HG02870 (cell line): ENCODE measurements at regions not wholly inside any gene's neighbourhood (a gene's known extent, or its start where the extent isn't known, plus 50 kb on each side); places are given as distances from the start of the nearest gene placed in this dataset.
"Not testable (repeated sequence)": the region's sequence is repeated elsewhere in the genome, so short reads cannot be mapped to it uniquely, and the experiment has no call there.

Experiments
- ATAC-seq: cut with Tn5 transposase; IDR thresholded peaks from one replicate; pipeline ENCODE4 v1.9.1; 2021; ENCODE audit warnings: mild to moderate bottlenecking, moderate library complexity; ENCODE audit not compliant: unreplicated experiment

DNA sequence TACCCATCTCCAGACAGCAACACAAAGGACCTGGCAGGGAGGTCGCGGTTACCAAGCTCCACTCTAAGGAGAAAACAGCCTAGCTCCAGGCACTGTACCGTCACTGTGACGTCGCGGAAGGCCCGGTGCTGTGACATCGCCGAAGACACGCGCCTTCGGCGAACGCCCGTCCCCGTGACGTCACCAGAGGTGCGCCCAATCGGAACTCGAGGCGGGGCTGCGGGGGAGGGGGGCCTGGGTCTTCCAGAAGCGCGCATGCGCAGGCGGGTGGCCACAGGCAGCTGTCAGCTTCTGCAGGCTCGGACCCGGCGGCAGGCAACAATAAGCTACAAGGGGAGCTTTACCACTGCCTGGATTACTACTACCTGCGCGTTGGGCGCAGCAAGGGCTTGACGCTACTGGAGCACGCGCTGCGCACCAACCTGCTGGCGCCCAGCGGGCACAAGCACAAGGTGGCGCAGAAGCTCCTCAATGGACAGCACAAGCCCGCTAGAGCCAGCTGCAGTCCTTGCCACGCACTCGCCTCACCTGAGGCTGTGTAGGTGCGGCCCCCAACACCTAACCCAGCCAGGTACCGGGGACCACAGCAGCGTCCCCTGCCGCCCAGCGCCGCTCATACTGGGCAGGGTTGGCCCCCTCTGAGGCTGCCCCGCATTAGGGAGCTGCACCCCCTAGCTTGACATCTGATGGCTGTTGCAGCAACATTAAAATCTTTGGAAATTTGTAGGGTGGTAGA is 208.4 kb downstream of the TPST1 start:
- peak; percentile 61 for ATAC-seq

DNA sequence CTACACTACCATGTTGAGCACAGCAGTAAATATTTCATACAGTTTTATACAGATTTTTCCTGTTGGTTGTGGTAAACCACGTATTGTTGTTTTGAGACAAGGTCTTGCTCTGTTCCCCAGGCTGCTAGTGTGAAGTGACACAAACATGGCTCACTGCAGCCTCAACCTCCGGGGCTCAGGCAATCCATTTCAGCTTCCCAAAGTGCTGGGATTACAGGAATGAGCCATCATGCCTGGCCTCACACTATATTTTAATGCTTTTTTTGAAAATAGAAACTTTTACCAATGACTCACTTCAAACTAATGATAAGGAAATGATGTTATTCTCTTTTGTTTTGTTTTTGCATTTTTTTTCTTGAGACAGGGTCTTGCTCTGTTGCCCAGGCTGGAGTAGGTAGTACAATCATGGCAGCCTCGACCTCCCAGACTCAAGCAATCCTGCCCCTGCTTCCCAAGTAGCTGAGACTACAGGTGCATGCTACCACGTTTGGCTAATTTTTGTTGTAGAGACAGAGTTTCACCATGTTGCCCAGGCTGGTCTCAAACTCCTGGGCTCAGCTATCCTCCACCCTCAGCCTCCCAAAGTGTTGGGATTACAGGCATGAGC is 210.6 kb downstream of the TPST1 start:
- ATAC-seq: no peak

DNA sequence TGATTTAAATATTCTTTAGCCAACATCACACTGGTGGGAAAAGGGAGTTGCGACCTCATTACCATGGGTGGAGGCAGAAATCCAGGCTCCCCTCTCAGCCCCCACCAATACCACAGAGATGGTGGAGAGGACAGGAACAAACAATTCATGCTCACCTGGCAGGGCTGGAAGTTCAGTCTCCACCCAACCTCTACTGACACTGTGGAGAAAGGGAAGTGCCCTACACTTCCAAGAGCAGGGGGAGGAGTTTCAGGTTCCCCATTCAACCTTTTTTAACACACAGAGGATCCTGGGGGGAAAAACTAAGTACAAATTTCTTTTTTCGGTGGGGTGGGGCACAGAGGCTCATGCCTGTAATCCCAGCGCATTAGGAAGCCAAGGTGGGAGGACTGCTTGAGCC is 210.1 kb upstream of the KCTD7 start:
- ATAC-seq: no peak

DNA sequence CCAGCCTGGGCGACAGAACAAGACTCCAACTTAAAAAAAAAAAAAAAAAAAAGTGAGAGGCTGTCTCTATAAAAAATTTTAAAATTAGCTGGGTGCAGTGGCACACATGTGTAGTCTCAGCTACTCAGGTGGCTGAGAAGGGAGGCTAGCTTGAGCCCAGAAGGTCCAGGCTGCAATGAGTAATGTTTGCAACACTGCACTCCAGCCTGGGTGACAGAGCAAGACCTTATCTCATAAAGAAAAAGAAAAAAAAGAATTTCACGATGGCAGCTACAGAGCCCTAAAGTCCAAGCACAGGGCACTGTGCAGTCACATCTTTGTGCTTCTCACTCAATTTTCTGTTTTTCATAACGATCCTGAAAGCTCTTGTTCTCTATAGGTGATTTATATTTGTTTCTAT is 209.5 kb upstream of the KCTD7 start:
- no peak for ATAC-seq

DNA sequence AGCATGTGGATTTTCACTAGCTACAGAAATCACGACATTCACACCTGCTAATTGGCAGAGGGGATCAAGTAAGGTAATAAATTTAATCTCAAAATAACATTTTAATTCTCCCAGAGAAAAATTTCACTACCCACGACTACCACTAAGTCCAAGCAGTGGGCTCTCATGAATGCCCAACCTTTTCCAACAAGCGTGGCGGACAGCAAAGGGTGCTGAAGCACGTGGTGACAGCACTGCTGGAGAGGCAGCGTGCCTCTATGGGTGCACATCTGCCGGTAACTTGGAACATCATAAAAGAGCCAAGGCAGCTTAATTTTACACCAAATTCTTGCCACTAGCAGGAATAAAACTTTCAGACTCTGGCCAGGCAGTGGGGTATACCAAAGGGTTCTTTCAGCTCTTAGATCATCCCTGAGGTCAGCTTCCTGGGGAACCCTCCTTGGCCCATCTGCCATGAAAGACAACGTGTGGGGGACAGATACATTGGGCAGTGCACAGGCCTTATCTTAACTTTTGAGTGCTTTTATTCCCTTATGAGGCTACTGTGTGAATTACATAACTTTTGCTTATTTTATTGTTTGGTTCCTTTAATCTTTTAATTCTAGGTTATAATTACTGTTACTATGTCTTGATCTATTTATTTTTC is 206.7 kb upstream of the KCTD7 start:
- no peak for ATAC-seq

DNA sequence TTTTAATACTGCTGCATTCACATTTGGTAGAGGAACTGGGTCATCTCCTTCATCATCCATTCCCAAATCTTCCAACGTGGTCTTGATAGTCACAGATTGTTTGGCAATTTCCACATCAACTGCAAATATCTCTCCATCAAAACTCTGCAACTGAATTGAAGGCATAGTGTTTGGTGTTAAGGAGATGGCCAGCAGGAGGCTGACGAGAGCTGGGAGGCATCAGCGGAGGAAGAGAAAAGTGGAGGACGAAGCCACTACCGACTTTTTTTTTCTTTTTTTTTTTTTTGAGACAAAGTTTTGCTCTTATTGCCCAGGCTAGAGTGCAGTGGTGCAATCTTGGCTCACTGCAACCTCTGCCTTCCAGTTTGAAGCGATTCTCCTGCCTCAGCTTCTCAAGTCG is 205.0 kb upstream of the KCTD7 start:
- no peak for ATAC-seq

DNA sequence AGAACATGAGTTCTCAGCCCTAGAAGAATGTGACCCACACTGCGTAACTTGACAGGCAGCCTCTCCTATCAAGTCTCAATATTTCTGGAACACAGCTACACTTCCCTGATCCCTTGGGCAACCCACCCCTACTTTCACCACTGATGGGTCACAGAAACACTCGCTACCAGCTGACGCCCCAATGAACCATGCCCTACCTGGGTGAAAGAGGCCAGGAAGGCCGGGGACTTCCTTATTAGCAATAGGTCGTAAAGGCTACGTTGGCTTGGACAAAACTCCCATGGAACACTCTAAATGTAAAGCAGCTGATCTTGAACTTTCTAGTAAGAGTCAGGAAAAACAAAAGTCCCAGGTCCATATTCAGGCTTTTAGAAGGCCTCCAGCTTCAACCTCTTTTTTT is 202.3 kb upstream of the KCTD7 start:
- no peak for ATAC-seq

DNA sequence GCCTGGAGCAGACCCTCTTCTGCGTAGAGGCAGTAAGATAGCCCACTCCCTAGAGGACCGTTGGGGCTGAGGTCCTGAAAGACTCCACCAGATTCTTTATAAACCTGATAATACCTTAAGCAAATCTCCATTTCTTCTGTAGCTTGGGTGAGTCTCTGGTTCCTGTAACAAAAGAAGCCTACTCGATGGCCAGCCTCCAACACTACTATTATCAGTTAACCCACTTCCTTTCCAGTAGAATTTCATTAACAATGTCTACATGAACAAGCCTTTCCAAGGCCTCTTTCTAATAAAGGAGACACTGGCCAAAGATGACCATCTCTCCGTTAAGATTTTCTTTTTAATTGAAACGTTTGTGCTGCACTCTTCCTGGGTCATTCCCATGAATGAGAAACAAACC is 201.7 kb upstream of the KCTD7 start:
- ATAC-seq: no peak

DNA sequence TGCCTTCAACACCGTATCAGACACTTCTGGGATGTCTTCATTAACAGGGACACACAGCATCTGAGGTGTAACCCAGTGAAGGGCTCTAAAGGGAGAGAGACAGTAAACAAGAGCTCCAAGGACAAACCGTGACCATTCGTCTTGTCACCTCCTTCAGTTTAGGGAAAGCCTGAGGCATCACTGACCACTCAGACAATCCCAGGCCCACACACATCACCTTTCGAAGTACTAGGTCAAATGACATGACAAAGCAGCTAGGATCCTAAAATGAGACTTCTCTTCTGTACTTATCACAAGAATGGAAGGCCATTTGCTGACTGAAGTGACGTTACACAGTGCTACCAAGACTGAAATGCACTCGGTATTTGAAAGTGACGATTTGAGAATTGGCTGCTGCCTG is 200.7 kb upstream of the KCTD7 start:
- ATAC-seq: no peak

DNA sequence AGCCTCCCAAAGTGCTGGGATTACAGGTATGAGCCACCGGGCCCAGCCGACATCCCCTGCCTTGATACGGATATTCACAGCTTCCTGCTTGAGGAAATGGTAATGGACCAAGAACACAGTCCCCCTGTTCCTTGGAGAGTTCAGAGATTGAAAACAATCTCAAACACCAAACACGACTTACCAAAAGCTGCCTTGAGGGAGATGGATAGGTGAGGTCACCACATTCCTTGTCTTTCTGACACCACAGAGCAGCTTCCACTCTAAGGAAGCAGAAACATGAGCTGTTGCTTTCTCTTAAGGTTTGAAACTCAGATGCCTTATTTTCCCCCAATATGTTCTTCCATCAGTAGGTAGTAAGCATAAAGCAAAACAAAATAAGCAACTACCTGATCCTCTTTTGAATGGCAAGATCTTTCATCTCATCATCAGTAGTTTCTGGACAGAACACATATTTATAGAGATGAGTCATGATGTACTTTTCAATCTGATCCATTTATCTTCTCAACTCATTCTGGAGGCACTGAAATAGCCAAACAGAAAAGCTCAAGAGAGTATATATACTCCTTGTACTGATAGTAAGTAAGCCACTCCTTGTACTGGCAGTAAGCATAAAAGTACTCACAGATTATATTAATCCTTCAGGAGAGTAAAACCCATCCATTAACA is 199.1 kb upstream of the KCTD7 start:
- ATAC-seq: no peak

DNA sequence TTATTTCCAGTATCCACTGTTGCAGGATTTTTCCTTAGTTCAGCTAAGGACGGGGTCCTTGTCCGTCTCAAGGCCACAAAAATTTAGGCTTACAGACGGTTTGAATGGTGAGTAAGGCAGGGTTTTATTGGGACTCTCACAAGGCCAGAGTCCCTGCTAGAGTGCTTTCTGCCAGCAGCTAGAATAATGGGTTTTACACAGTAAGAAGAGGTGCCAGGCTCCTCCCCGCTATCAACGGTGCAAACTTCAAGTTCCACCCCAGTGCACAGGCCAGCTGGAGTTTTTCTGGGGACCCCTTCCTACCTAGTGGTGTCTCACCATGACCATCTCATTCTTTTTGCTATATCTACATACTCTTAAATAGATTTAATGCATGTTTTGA is 198.5 kb upstream of the KCTD7 start:
- no peak for ATAC-seq

DNA sequence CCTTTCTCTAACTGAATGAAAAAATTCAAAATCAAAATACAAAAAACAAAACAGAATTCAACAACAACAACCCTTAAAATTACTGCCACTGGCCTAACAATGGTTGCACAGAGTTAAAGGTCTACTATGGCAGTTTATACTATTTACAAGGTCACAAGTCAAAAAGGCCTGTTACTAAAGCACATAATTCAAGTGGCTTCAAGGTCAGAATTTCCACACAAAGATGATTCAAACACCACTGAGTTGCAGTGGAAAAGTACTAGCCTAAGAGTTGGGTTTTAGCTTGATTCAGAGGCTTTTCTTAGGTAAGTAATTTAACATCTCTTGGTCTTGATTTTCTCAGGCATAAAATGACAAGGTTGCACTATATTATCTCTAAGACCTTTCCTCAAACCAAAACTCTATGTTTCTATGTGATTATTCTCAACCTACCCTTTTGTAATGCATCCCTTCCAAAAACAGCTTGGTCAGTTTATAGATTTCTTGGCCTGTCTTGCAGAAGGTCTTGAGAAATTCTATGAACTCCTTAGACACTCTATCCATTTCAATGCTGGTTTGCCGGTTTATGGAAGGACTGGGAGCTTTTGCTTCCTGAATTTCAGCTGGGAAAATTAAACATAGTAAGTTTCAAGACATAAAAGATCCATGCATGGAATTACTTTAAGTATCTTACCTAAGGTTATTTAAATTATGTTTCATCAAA is 189.8 kb upstream of the KCTD7 start:
- not testable (repeated sequence) for ATAC-seq

DNA sequence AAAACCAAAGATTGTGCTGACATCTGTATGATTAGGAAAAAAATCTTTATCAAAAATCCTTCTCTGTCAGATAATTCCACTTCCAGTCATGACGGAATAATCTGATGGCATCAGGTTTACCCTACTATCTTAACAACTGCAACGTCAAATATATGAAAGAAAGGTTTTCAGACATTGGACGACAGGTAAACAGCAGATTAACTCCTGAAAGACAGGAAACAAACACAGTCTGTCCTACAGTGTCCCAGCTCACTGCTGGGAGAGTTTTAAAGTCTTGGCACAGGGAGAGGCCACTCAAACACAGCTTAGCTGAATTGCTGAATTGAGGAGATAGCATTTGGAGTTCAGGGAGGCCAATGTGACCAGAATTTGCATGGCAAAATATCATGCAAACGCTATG is 186.3 kb upstream of the KCTD7 start:
- no peak for ATAC-seq

DNA sequence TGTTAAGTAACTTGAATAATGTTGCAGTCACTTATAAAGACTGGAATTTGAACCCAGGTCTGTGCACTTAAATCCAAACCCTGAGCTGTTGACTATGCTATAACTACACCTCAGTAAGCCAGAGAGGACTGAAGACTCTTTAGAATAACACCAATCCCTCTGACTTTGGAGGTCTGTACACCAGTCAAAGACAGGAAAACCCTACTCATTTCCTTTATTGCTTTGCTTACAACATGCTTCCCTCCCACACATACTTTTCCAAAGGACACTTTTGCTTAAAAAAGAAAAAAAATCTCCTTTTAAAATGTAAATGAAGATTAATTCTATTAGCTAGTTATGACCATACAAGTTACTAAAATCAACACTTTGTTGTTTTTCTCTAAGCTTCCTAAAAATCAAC is 184.7 kb upstream of the KCTD7 start:
- ATAC-seq: no peak

DNA sequence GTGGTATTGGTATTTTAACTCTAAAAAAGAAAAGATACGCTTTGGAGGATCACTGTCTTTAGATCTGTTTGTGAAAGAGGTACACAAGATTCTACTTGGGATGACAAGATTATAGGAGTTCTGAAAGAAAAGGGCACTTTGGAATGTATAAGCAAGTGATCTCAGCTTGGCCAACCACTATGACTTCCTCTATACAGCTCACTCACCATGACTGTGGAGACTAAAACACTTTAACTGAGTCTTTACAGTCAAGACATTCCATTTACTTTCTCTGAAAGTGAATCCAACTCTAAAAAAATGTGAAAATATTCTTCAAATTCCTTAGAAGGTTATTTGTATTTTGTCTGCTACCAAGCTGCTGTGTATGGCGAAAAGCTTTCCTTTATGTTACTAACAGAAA is 181.7 kb upstream of the KCTD7 start:
- ATAC-seq: not testable (repeated sequence)

DNA sequence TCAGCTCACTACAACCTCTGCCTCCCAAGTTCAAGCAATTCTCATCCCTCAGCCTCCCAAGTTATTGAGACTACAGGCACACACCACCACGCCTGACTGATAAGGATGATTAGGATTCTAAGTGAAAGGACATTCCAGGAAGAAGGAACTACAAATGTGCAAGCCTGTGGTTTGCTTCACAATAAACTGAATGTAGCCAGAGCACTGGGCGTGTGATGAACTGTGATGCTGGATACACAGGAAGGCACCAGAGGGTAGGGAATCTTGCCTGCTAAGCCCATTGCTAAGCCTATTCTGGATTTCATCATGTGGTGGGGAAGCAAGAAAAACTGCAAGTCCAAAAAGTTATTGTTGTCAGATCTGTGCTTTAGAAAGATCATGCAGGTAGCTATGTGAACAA is 177.9 kb upstream of the KCTD7 start:
- not testable (repeated sequence) for ATAC-seq

DNA sequence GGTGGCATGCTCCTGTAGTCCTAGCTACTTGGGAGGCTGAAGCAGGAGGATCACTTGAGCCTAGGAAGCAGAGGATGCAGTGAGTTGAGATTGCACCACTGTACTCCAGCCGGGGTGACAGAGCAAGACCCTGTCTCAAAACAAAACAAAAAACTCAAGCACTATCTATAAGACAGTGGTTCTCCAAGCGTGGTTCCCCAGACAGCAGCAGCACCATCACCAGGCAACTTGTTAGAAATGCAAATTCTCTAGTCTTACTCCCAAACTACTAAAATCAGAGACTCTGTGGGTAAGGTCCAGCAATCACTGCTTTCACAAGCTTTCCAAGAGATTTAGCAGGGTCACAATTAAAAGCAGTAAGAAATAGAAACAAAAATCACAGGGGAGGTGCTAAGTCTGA is 177.0 kb upstream of the KCTD7 start:
- peak; percentile 54 for ATAC-seq

DNA sequence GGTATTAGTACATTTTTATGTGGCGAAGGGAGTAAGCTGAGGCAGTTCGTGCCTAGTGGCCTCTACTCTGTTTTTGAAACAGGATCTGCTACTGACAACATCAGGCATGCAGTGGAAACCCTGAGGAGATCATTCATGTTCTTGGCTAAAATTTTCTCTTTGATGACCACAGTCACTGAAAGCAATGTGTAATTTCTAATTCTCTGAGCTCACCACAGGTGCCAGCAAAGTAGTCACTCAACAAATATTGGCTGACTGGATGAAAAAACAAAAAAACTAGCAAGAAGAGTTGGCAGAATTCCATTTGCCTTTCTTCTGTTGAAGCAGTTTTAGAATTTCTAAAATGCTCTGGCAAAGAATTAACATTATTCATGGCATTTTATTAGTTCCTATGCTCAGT is 176.5 kb upstream of the KCTD7 start:
- ATAC-seq: peak; percentile 25

DNA sequence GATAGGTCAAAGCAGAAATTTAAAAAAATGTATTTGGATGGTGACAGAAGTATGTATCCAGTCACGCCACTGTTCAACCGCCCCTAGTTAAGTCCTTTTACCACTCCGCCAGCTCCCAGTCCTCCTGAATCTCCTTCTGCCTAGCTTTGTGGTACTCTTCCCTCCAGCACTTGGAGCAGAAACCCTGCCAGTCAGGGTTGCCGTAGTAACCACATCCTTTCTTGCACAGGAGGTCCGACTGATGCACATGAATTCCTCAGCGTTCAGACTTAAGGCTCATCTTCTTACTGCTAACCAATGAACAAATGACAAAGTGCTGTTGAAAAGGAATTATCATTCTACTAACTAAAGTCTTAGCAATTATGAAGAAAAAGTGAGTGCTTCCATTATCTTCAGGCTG is 175.3 kb upstream of the KCTD7 start:
- no peak for ATAC-seq

DNA sequence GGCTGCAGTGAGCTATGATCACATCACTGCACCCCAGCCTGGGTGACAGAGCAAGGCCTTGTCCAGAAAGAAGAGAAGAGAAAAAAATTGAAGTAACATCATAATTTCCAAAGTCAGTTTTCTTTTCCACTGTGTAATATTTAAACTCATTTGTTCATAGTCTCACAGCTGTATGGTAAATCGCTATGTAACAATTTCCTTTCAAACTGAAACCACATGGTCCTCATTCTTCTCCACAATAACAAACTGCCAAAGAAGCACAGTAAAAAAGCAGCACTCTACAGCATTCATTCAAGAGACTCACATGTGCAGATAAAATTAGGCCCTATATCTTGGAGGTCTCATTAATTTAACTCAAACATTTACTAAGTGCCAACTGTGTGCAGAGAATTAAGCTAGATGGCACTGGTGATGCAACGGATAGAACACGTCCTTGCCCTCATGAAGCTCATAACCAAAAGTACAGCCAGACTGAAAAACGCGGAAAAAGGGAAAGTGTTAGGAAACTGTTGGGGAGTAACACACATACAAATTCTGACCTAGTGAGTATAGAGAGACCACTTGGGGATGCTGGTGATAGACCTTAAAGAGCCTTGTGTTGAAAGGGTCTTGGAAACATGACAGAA is 174.0 kb upstream of the KCTD7 start:
- ATAC-seq: no peak

DNA sequence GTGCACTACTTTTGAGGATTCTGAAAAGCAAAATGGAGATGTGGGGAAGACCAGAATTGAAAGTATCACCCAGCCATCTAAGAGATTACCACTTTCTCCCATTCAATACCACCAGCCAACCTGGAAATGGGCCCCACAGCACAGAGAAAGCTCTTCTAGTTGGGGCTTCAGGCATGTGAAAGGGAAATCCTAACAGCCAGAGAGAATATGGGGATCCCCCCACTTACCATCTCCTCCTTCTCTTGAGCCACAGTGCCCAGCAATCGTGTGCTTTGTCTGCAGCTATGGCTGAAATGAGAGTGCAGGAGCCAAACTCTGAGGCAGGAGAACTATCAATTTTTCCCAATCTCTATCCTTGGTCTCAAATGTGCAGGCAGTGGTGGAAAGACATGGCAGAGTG is 173.2 kb upstream of the KCTD7 start:
- ATAC-seq: peak; percentile 34
